PC-9 (cell line): ENCODE measurements at regions not wholly inside any gene's neighbourhood (a gene's known extent, or its start where the extent isn't known, plus 50 kb on each side); places are given as distances from the start of the nearest gene placed in this dataset.
"Not testable (repeated sequence)": the region's sequence is repeated elsewhere in the genome, so short reads cannot be mapped to it uniquely, and the experiment has no call there.

ENCODE experiments used
- EZH2 ChIP-seq: fragments of 200-600 bp; sonication (generic); IDR thresholded peaks from 2 replicates; pipeline ENCODE4 v1.8.0; 2017; ENCODE audit warnings: antibody characterized with exemption, low read depth
- TF ChIP-seq, protein P1 (sequence below): fragments of 200-600 bp; sonication (generic); conservative IDR thresholded peaks from 2 replicates; pipeline ENCODE4 v1.6.1; 2017; ENCODE audit warnings: mixed run types, antibody characterized with exemption, mild to moderate bottlenecking, moderate library complexity

- not testable (repeated sequence) for TF ChIP-seq EZH2
- TF ChIP-seq, protein P1, sequence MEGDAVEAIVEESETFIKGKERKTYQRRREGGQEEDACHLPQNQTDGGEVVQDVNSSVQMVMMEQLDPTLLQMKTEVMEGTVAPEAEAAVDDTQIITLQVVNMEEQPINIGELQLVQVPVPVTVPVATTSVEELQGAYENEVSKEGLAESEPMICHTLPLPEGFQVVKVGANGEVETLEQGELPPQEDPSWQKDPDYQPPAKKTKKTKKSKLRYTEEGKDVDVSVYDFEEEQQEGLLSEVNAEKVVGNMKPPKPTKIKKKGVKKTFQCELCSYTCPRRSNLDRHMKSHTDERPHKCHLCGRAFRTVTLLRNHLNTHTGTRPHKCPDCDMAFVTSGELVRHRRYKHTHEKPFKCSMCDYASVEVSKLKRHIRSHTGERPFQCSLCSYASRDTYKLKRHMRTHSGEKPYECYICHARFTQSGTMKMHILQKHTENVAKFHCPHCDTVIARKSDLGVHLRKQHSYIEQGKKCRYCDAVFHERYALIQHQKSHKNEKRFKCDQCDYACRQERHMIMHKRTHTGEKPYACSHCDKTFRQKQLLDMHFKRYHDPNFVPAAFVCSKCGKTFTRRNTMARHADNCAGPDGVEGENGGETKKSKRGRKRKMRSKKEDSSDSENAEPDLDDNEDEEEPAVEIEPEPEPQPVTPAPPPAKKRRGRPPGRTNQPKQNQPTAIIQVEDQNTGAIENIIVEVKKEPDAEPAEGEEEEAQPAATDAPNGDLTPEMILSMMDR: not testable (repeated sequence)
Measured at GRCh38 chr7:73214471-73214870, 94.2 kb downstream of the NSUN5 start.
